K562 (cell line): ENCODE measurements at regions not wholly inside any gene's neighbourhood (a gene's known extent, or its start where the extent isn't known, plus 50 kb on each side); places are given as distances from the start of the nearest gene placed in this dataset.
A peak's percentile ranks its signal among the peaks of the same experiment; 100 is the strongest.

ENCODE experiments used
- ATF2 ChIP-seq: sonication (generic); formaldehyde crosslinking; IDR thresholded peaks from 2 replicates; pipeline ENCODE4 v1.8.1; 2022; ENCODE audit warnings: missing genetic modification reagents
- CTCF ChIP-seq, 3 experiments: IDR thresholded peaks in 2 of 3; conservative IDR thresholded peaks in 1 of 3; 2 replicates each; pipeline ENCODE4 v1.5.1; 2011 to 2012; ENCODE audit warnings: low read length in 3 of 3, mild to moderate bottlenecking in 3 of 3, control low read depth in 2 of 3, improper control_type of control experiment in 1 of 3, inconsistent platforms in 1 of 3, low read depth in 1 of 3, mixed read lengths in 1 of 3, moderate library complexity in 1 of 3; ENCODE audit not compliant: insufficient read depth in 2 of 3
- E2F6 ChIP-seq, 2 experiments: IDR thresholded peaks; 2 replicates each; pipeline ENCODE4 v1.6.1; 2011; ENCODE audit warnings: borderline replicate concordance in 1 of 2, control low read depth in 1 of 2, low read depth in 1 of 2, low read length in 1 of 2, mild to moderate bottlenecking in 1 of 2, mixed read lengths in 1 of 2, moderate library complexity in 1 of 2; ENCODE audit not compliant: insufficient read depth in 1 of 2, insufficient read length in 1 of 2, poor library complexity in 1 of 2, severe bottlenecking in 1 of 2; ENCODE audit errors: extremely low read depth in 1 of 2
- ESRRA ChIP-seq: fragments of 450-650 bp; IDR thresholded peaks from 2 replicates; pipeline ENCODE4 v1.6.1; 2014; ENCODE audit warnings: low read depth, mild to moderate bottlenecking, moderate library complexity, borderline replicate concordance
- EZH2 ChIP-seq: IDR thresholded peaks from 2 replicates; pipeline ENCODE4 v1.6.1; 2012; ENCODE audit warnings: low read depth, mild to moderate bottlenecking, inconsistent platforms, low read length, borderline replicate concordance
- KAT8 ChIP-seq: fragments of 450-650 bp; IDR thresholded peaks from 2 replicates; pipeline ENCODE4 v1.6.1; 2016; ENCODE audit warnings: low read depth, mild to moderate bottlenecking
- MYC ChIP-seq, 2 experiments: fragments of 250-450 bp in 1 of 2; sonication (Bioruptor Pico) in 1 of 2; IDR thresholded peaks; 2 replicates each; pipeline versions ENCODE4 v1.5.1 to v1.6.1; 2012 to 2021; ENCODE audit warnings: low read depth in 2 of 2, borderline replicate concordance in 1 of 2, improper control_type of control experiment in 1 of 2, low read length in 1 of 2, mild to moderate bottlenecking in 1 of 2, moderate library complexity in 1 of 2
- MYNN ChIP-seq, 2 experiments: sonication (generic); formaldehyde crosslinking in 1 of 2; IDR thresholded peaks; 2 replicates each; pipeline versions ENCODE4 v1.5.0 to v1.6.1; 2016 to 2020; ENCODE audit warnings: antibody characterized with exemption in 1 of 2, missing genetic modification reagents in 1 of 2
- NFE2L1 ChIP-seq: fragments of 450-650 bp; IDR thresholded peaks from 2 replicates; pipeline ENCODE4 v1.6.1; 2016; ENCODE audit warnings: missing genetic modification characterization, low read depth, mild to moderate bottlenecking, missing compliant biosample characterization, moderate library complexity, borderline replicate concordance
- SIX5 ChIP-seq, 2 experiments: IDR thresholded peaks; 2 replicates each; pipeline ENCODE4 v1.6.1; 2011; ENCODE audit warnings: low read length in 2 of 2, borderline replicate concordance in 1 of 2, low read depth in 1 of 2, mild to moderate bottlenecking in 1 of 2, moderate library complexity in 1 of 2; ENCODE audit not compliant: insufficient read depth in 1 of 2
- ZNF644 ChIP-seq: fragments of 200-800 bp; sonication (Bioruptor generic); IDR thresholded peaks from 2 replicates; pipeline ENCODE4 v1.6.1; 2016; ENCODE audit warnings: low read depth, missing genetic modification characterization, missing compliant biosample characterization
- TF ChIP-seq, protein P1 (sequence below): sonication (generic); formaldehyde crosslinking; IDR thresholded peaks from 2 replicates; pipeline ENCODE4 v1.8.1; 2023; ENCODE audit warnings: mild to moderate bottlenecking, missing genetic modification reagents
- TF ChIP-seq, protein P2 (sequence below): sonication (generic); formaldehyde crosslinking; IDR thresholded peaks from 2 replicates; pipeline ENCODE4 v1.8.1; 2023; ENCODE audit warnings: mild to moderate bottlenecking, missing genetic modification reagents, moderate library complexity

- TF ChIP-seq, protein P1, sequence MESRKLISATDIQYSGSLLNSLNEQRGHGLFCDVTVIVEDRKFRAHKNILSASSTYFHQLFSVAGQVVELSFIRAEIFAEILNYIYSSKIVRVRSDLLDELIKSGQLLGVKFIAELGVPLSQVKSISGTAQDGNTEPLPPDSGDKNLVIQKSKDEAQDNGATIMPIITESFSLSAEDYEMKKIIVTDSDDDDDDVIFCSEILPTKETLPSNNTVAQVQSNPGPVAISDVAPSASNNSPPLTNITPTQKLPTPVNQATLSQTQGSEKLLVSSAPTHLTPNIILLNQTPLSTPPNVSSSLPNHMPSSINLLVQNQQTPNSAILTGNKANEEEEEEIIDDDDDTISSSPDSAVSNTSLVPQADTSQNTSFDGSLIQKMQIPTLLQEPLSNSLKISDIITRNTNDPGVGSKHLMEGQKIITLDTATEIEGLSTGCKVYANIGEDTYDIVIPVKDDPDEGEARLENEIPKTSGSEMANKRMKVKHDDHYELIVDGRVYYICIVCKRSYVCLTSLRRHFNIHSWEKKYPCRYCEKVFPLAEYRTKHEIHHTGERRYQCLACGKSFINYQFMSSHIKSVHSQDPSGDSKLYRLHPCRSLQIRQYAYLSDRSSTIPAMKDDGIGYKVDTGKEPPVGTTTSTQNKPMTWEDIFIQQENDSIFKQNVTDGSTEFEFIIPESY (CRISPR knock-in tag): no peak
- no peak for TF ChIP-seq ZNF644
- no peak for TF ChIP-seq KAT8
- no peak for TF ChIP-seq E2F6 (IDR thresholded peaks at IDR 0.05; ENCODE audit: borderline replicate concordance in 1 of 2, extremely low read depth in 1 of 2, insufficient read depth in 1 of 2, insufficient read length in 1 of 2, low read depth in 1 of 2, low read length in 1 of 2, poor library complexity in 1 of 2, severe bottlenecking in 1 of 2)
- no peak for TF ChIP-seq MYC (IDR thresholded peaks at IDR 0.05; ENCODE audit: low read depth, low read length)
- no peak for TF ChIP-seq MYC (CRISPR knock-in tag; IDR thresholded peaks at IDR 0.05; ENCODE audit: borderline replicate concordance, low read depth)
- TF ChIP-seq ATF2 (CRISPR knock-in tag): no peak
- TF ChIP-seq SIX5 (IDR thresholded peaks at IDR 0.05; ENCODE audit: borderline replicate concordance in 1 of 2, insufficient read depth in 1 of 2, low read depth in 1 of 2, low read length in 2 of 2): no peak
- no peak for TF ChIP-seq MYNN (IDR thresholded peaks at IDR 0.05)
- TF ChIP-seq MYNN (CRISPR knock-in tag; IDR thresholded peaks at IDR 0.05): no peak
- TF ChIP-seq CTCF (IDR thresholded peaks at IDR 0.05 in 2 of 3, conservative IDR thresholded peaks at IDR 0.05 in 1 of 3; ENCODE audit: insufficient read depth in 2 of 3, low read depth in 1 of 3, low read length in 3 of 3): peak; percentile 21 to 23 (median 23); a peak in 3 of 6 replicates
- TF ChIP-seq, protein P2, sequence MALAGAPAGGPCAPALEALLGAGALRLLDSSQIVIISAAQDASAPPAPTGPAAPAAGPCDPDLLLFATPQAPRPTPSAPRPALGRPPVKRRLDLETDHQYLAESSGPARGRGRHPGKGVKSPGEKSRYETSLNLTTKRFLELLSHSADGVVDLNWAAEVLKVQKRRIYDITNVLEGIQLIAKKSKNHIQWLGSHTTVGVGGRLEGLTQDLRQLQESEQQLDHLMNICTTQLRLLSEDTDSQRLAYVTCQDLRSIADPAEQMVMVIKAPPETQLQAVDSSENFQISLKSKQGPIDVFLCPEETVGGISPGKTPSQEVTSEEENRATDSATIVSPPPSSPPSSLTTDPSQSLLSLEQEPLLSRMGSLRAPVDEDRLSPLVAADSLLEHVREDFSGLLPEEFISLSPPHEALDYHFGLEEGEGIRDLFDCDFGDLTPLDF (CRISPR knock-in tag): no peak
- no peak for TF ChIP-seq ESRRA
- no peak for TF ChIP-seq NFE2L1 (tag)
- no peak for TF ChIP-seq EZH2
These were observed 94.4 kb upstream of the ITGA1 start for GRCh38 chr5:52693280-52693679.
